ENCODE measurements at regions not wholly inside any gene's neighbourhood (a gene's known extent, or its start where the extent isn't known, plus 50 kb on each side); places are given as distances from the start of the nearest gene placed in this dataset.
"Not testable (repeated sequence)": the region's sequence is repeated elsewhere in the genome, so short reads cannot be mapped to it uniquely, and the experiment has no call there.

- no peak for TF ChIP-seq CTCF (IDR thresholded peaks at IDR 0.05)
- no peak for DNase-seq (ENCODE audit: extremely low spot score, unreplicated experiment)
- Mint-ChIP-seq H3K36me3 (ENCODE audit: unreplicated experiment) (no peaks in the 10 kb centered on the region), H3K4me1 (ENCODE audit: unreplicated experiment) (no peaks in the 10 kb centered on the region), H3K9me3 (ENCODE audit: unreplicated experiment) (no peaks in the 10 kb centered on the region), H3K4me3 (ENCODE audit: unreplicated experiment) (no peak overlapping the region), H3K27me3 (ENCODE audit: unreplicated experiment) (peaks cover 2% of the 10 kb centered on the region), H3K27ac (ENCODE audit: unreplicated experiment) (no peak overlapping the region)
Observed at GRCh38 chr5:97297704-97298091, 114.7 kb upstream of the RIOK2 start.

- not testable (repeated sequence) for DNase-seq (ENCODE audit: extremely low spot score, unreplicated experiment); H3K4me3 Mint-ChIP-seq (ENCODE audit: unreplicated experiment); H3K4me1 Mint-ChIP-seq (ENCODE audit: unreplicated experiment); H3K36me3 Mint-ChIP-seq (ENCODE audit: unreplicated experiment); H3K27ac Mint-ChIP-seq (ENCODE audit: unreplicated experiment); H3K9me3 Mint-ChIP-seq (ENCODE audit: unreplicated experiment)
- peaks cover 15% of the 10 kb centered on the region for H3K27me3 Mint-ChIP-seq (ENCODE audit: unreplicated experiment)
Observed at GRCh38 chr5:97301181-97301580, 118.1 kb upstream of the RIOK2 start.

- Mint-ChIP-seq H3K36me3 (ENCODE audit: unreplicated experiment) (peaks cover 1% of the 10 kb centered on the region), H3K27me3 (ENCODE audit: unreplicated experiment) (no peaks in the 10 kb centered on the region), H3K27ac (ENCODE audit: unreplicated experiment) (no peak overlapping the region), H3K4me1 (ENCODE audit: unreplicated experiment) (no peaks in the 10 kb centered on the region), H3K4me3 (ENCODE audit: unreplicated experiment) (no peak overlapping the region), H3K9me3 (ENCODE audit: unreplicated experiment) (peaks cover 13% of the 10 kb centered on the region)
- TF ChIP-seq CTCF (IDR thresholded peaks at IDR 0.05) = no peak
- no peak for DNase-seq (ENCODE audit: extremely low spot score, unreplicated experiment)
Observed at GRCh38 chr5:97338729-97339128, 155.7 kb upstream of the RIOK2 start.

- peaks cover 36% of the 10 kb centered on the region for H3K9me3 Mint-ChIP-seq (ENCODE audit: unreplicated experiment)
- DNase-seq (ENCODE audit: extremely low spot score, unreplicated experiment) = no peak
- peaks cover 6% of the 10 kb centered on the region for H3K36me3 Mint-ChIP-seq (ENCODE audit: unreplicated experiment)
- H3K27ac Mint-ChIP-seq (ENCODE audit: unreplicated experiment) = no peak overlapping the region
- no peaks in the 10 kb centered on the region for H3K4me1 Mint-ChIP-seq (ENCODE audit: unreplicated experiment)
- H3K4me3 Mint-ChIP-seq (ENCODE audit: unreplicated experiment) = no peak overlapping the region
- peaks cover 3% of the 10 kb centered on the region for H3K27me3 Mint-ChIP-seq (ENCODE audit: unreplicated experiment)
- TF ChIP-seq CTCF (IDR thresholded peaks at IDR 0.05) = no peak
Observed at GRCh38 chr5:97355775-97356174, 172.7 kb upstream of the RIOK2 start.

- Mint-ChIP-seq H3K4me1 (ENCODE audit: unreplicated experiment) (no peaks in the 10 kb centered on the region), H3K9me3 (ENCODE audit: unreplicated experiment) (no peaks in the 10 kb centered on the region), H3K36me3 (ENCODE audit: unreplicated experiment) (no peaks in the 10 kb centered on the region), H3K27ac (ENCODE audit: unreplicated experiment) (no peak overlapping the region), H3K4me3 (ENCODE audit: unreplicated experiment) (no peak overlapping the region), H3K27me3 (ENCODE audit: unreplicated experiment) (peaks cover 4% of the 10 kb centered on the region)
- DNase-seq (ENCODE audit: extremely low spot score, unreplicated experiment) = no peak
- TF ChIP-seq CTCF (IDR thresholded peaks at IDR 0.05) = no peak
Observed at GRCh38 chr5:97363577-97363976, 180.5 kb upstream of the RIOK2 start.

- Mint-ChIP-seq H3K36me3 (ENCODE audit: unreplicated experiment) (no peaks in the 10 kb centered on the region), H3K4me3 (ENCODE audit: unreplicated experiment) (no peak overlapping the region), H3K4me1 (ENCODE audit: unreplicated experiment) (no peaks in the 10 kb centered on the region), H3K27ac (ENCODE audit: unreplicated experiment) (no peak overlapping the region), H3K27me3 (ENCODE audit: unreplicated experiment) (peaks cover 4% of the 10 kb centered on the region), H3K9me3 (ENCODE audit: unreplicated experiment) (no peaks in the 10 kb centered on the region)
- no peak for TF ChIP-seq CTCF (IDR thresholded peaks at IDR 0.05)
- DNase-seq (ENCODE audit: extremely low spot score, unreplicated experiment) = no peak
Observed at GRCh38 chr5:97364731-97365130, 181.7 kb upstream of the RIOK2 start.

Measured in osteocyte (in vitro differentiated cells).